Trophoblast cell (in vitro differentiated cells and primary cell): ENCODE measurements at regions not wholly inside any gene's neighbourhood (a gene's known extent, or its start where the extent isn't known, plus 50 kb on each side); places are given as distances from the start of the nearest gene placed in this dataset.
"Not testable (repeated sequence)": the region's sequence is repeated elsewhere in the genome, so short reads cannot be mapped to it uniquely, and the experiment has no call there.

Source experiments
- DNase-seq, 2 donors: peaks; one replicate each; pipeline ENCODE4 v3.0.0-alpha.2; 2016
- H2AFZ ChIP-seq: 2 replicates; pipeline ENCODE4 v1.6.1; 2013; ENCODE audit warnings: low read length, moderate library complexity, mild to moderate bottlenecking; ENCODE audit not compliant: insufficient read depth, poor library complexity
- H2AK5ac ChIP-seq: 2 replicates; pipeline ENCODE4 v1.6.1; 2013; ENCODE audit warnings: mild to moderate bottlenecking, low read length
- H2BK120ac ChIP-seq: 2 replicates; pipeline ENCODE4 v1.6.1; 2013; ENCODE audit warnings: low read length, mild to moderate bottlenecking, moderate library complexity; ENCODE audit not compliant: insufficient read depth, poor library complexity
- H2BK12ac ChIP-seq: 2 replicates; pipeline ENCODE4 v1.6.1; 2013; ENCODE audit warnings: mild to moderate bottlenecking, low read length, moderate library complexity
- H2BK5ac ChIP-seq: 2 replicates; pipeline ENCODE4 v1.6.1; 2013; ENCODE audit warnings: low read length, low read depth, moderate library complexity, mild to moderate bottlenecking; ENCODE audit not compliant: poor library complexity
- H3K14ac ChIP-seq: 2 replicates; pipeline ENCODE4 v1.6.1; 2013; ENCODE audit warnings: mild to moderate bottlenecking, low read length
- H3K18ac ChIP-seq: 2 replicates; pipeline ENCODE4 v1.6.1; 2013; ENCODE audit warnings: mild to moderate bottlenecking, low read length
- H3K23ac ChIP-seq: 2 replicates; pipeline ENCODE4 v1.6.1; 2013; ENCODE audit warnings: low read length
- H3K27ac ChIP-seq: 2 replicates; pipeline ENCODE4 v1.5.1; 2013; ENCODE audit warnings: low read depth, mild to moderate bottlenecking, inconsistent platforms, low read length, moderate library complexity
- H3K27me3 ChIP-seq: 2 replicates; pipeline ENCODE4 v1.6.1; 2013; ENCODE audit warnings: inconsistent platforms, mild to moderate bottlenecking, low read length, moderate library complexity; ENCODE audit not compliant: insufficient read depth
- H3K36me3 ChIP-seq, 2 experiments: 1 replicate in 1 of 2; 2 replicates in 1 of 2; pipeline ENCODE4 v1.6.1; 2013; ENCODE audit warnings: low read length in 2 of 2, mild to moderate bottlenecking in 2 of 2, moderate library complexity in 1 of 2; ENCODE audit not compliant: insufficient read depth in 2 of 2, control insufficient read depth in 1 of 2
- H3K4ac ChIP-seq: 2 replicates; pipeline ENCODE4 v1.6.1; 2013; ENCODE audit warnings: low read depth, mild to moderate bottlenecking, low read length, moderate library complexity
- H3K4me1 ChIP-seq, 2 experiments: 1 replicate in 1 of 2; 2 replicates in 1 of 2; pipeline ENCODE4 v1.6.1; 2013; ENCODE audit warnings: low read length in 2 of 2, mild to moderate bottlenecking in 2 of 2, moderate library complexity in 1 of 2; ENCODE audit not compliant: insufficient read depth in 2 of 2, control insufficient read depth in 1 of 2
- H3K4me2 ChIP-seq: 2 replicates; pipeline ENCODE4 v1.6.1; 2013; ENCODE audit warnings: inconsistent platforms, mild to moderate bottlenecking, low read length, moderate library complexity
- H3K4me3 ChIP-seq: 2 replicates; pipeline ENCODE4 v1.5.1; 2013; ENCODE audit warnings: mild to moderate bottlenecking, low read depth, low read length, inconsistent platforms
- H3K79me1 ChIP-seq: one replicate; pipeline ENCODE4 v1.6.1; 2013; ENCODE audit warnings: low read length
- H3K79me2 ChIP-seq: 2 replicates; pipeline ENCODE4 v1.6.1; 2013; ENCODE audit warnings: low read length, mild to moderate bottlenecking; ENCODE audit not compliant: control insufficient read depth, insufficient read depth, poor library complexity
- H3K9ac ChIP-seq: 2 replicates; pipeline ENCODE4 v1.6.1; 2013; ENCODE audit warnings: mild to moderate bottlenecking, low read length
- H3K9me3 ChIP-seq: 2 replicates; pipeline ENCODE4 v1.6.1; 2013; ENCODE audit warnings: low read depth, mild to moderate bottlenecking, control low read depth, inconsistent platforms, low read length; ENCODE audit not compliant: insufficient read depth
- H4K12ac ChIP-seq: 2 replicates; pipeline ENCODE4 v1.6.1; 2013; ENCODE audit warnings: low read depth, mild to moderate bottlenecking, low read length, moderate library complexity
- H4K8ac ChIP-seq: 2 replicates; pipeline ENCODE4 v1.6.1; 2013; ENCODE audit warnings: low read depth, mild to moderate bottlenecking, low read length, moderate library complexity
- H4K91ac ChIP-seq: one replicate; pipeline ENCODE4 v1.6.1; 2013; ENCODE audit warnings: low read depth, mild to moderate bottlenecking, low read length, moderate library complexity
- WGBS: extraction: QIAGEN DNeasy Blood & Tissue Kit; methylation state at CpG from one replicate; pipeline ENCODE4 v1.1.7; 2013; ENCODE audit warnings: missing lambda C conversion rate; ENCODE audit not compliant: insufficient read length, insufficient coverage; ENCODE audit errors: extremely low coverage; 5-methylcytosine and 5-hydroxymethylcytosine counted together

DNA sequence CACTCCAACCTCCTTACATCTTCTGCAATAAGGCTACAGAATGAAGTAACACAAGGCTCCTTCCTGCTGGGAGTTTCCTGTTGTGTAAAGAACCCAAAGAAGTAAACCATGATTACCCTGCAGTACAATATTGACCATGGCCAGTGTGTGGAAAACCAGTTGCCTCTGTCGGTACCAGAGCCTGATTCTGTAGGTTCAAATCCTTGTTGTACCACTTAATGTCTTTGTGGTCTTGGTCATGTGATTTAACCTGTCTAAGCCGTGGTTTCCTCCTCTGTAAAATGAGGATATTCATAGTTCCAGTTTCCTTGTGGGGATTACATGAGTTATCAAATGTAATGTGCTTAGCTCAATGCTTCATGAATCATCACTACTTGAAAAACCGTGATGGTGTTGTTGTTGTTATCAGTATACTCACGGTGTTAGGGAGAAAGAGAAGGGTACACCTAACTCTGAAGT is 60.3 kb upstream of the PRELID3B start:
- no peaks in the 10 kb centered on the region for H3K79me2 ChIP-seq
- no peak overlapping the region for H3K18ac ChIP-seq
- H3K4me1 ChIP-seq: peaks cover 0 to 2% of the 10 kb centered on the region in 2 experiments
- no peak overlapping the region for H3K4ac ChIP-seq
- no peak overlapping the region for H4K12ac ChIP-seq
- H3K27ac ChIP-seq: no peak overlapping the region
- no peak overlapping the region for H4K8ac ChIP-seq
- H4K91ac ChIP-seq: no peak overlapping the region
- no peaks in the 10 kb centered on the region for H3K79me1 ChIP-seq
- H2BK120ac ChIP-seq: no peak overlapping the region
- no peak overlapping the region for H2BK12ac ChIP-seq
- H3K9me3 ChIP-seq: peaks cover 1% of the 10 kb centered on the region
- no peak overlapping the region for H3K4me2 ChIP-seq
- H2BK5ac ChIP-seq: no peak overlapping the region
- no peak for DNase-seq
- no peaks in the 10 kb centered on the region for H3K36me3 ChIP-seq
- no CpG with 5 or more reads among the region's 4 CpGs for WGBS
- H2AK5ac ChIP-seq: no peak overlapping the region
- no peak overlapping the region for H3K23ac ChIP-seq
- no peak overlapping the region for H2AFZ ChIP-seq
- H3K14ac ChIP-seq: no peak overlapping the region
- no peak overlapping the region for H3K9ac ChIP-seq
- no peak overlapping the region for H3K4me3 ChIP-seq
- H3K27me3 ChIP-seq: no peaks in the 10 kb centered on the region

- DNase-seq: no peak
- no peak overlapping the region for H2AK5ac ChIP-seq
- no CpG with 5 or more reads among the region's 5 CpGs for WGBS
- no peak overlapping the region for H3K23ac ChIP-seq
- no peak overlapping the region for H2AFZ ChIP-seq
- peaks cover 0 to 2% of the 10 kb centered on the region in 2 experiments for H3K4me1 ChIP-seq
- H4K12ac ChIP-seq: no peak overlapping the region
- no peaks in the 10 kb centered on the region for H3K79me1 ChIP-seq
- H3K9me3 ChIP-seq: peaks cover 1% of the 10 kb centered on the region
- H4K91ac ChIP-seq: no peak overlapping the region
- no peak overlapping the region for H3K27ac ChIP-seq
- H2BK12ac ChIP-seq: no peak overlapping the region
- H3K18ac ChIP-seq: no peak overlapping the region
- no peaks in the 10 kb centered on the region for H3K36me3 ChIP-seq
- no peaks in the 10 kb centered on the region for H3K79me2 ChIP-seq
- no peak overlapping the region for H3K4me2 ChIP-seq
- no peak overlapping the region for H3K9ac ChIP-seq
- no peak overlapping the region for H3K4me3 ChIP-seq
- no peak overlapping the region for H3K14ac ChIP-seq
- no peak overlapping the region for H4K8ac ChIP-seq
- no peak overlapping the region for H3K4ac ChIP-seq
- H2BK120ac ChIP-seq: no peak overlapping the region
- no peaks in the 10 kb centered on the region for H3K27me3 ChIP-seq
- H2BK5ac ChIP-seq: no peak overlapping the region
Measured at GRCh38 chr20:59101961-59102360, 59.4 kb upstream of the PRELID3B start.

DNA sequence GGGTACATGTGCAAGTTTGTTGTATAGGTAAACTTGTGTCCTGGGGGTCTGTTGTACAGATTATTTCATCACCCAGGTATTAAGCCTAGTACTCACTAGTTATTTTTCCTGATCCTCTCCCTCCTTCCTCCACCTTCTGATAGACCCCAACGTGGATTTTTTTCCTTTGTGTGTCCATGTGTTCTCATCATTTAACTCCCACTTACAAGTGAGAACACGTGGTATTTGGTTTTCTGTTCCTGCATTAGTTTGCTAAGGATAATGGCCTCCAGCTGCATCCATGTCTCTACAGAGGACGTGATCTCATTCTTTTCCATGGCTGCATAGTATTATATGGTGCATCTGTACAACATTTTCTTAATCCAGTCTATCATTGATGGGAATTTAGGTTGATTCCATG is 57.3 kb upstream of the PRELID3B start:
- H4K8ac ChIP-seq, H3K23ac ChIP-seq, H3K9me3 ChIP-seq, H3K27me3 ChIP-seq, H2BK120ac ChIP-seq, H3K36me3 ChIP-seq, H3K14ac ChIP-seq, H2BK5ac ChIP-seq, H4K12ac ChIP-seq, H3K79me1 ChIP-seq, H3K9ac ChIP-seq, H2BK12ac ChIP-seq, H2AFZ ChIP-seq, H3K4me2 ChIP-seq, H3K27ac ChIP-seq, H3K18ac ChIP-seq, H2AK5ac ChIP-seq, DNase-seq, H3K79me2 ChIP-seq, H3K4ac ChIP-seq, H4K91ac ChIP-seq, H3K4me1 ChIP-seq, H3K4me3 ChIP-seq: not testable (repeated sequence)
- WGBS: no CpG with 5 or more reads among the region's 3 CpGs

GRCh38 chr20:59095140-59095539 is 52.6 kb upstream of the PRELID3B start:
- no CpG with 5 or more reads among the region's 3 CpGs for WGBS
- no peak for DNase-seq
- Histone ChIP-seq H3K79me2 (no peaks in the 10 kb centered on the region), H2BK120ac (no peak overlapping the region), H2AFZ (no peak overlapping the region), H2BK12ac (no peak overlapping the region), H4K12ac (no peak overlapping the region), H3K4me1 (no peaks in the 10 kb centered on the region), H3K36me3 (no peaks in the 10 kb centered on the region), H3K9ac (no peak overlapping the region), H4K8ac (no peak overlapping the region), H3K14ac (no peak overlapping the region), H3K9me3 (no peaks in the 10 kb centered on the region), H4K91ac (no peak overlapping the region), H3K4ac (no peak overlapping the region), H3K27me3 (no peaks in the 10 kb centered on the region), H3K18ac (no peak overlapping the region), H3K23ac (no peak overlapping the region), H3K4me3 (no peak overlapping the region), H2AK5ac (no peak overlapping the region), H3K4me2 (no peak overlapping the region), H2BK5ac (no peak overlapping the region), H3K27ac (no peak overlapping the region), H3K79me1 (no peaks in the 10 kb centered on the region)
